ENCODE measurements at regions not wholly inside any gene's neighbourhood (a gene's known extent, or its start where the extent isn't known, plus 50 kb on each side); places are given as distances from the start of the nearest gene placed in this dataset.

GRCh38 chr11:36748836-36749235 lies 150.8 kb upstream of the RAG2 start:
- H3K4me1 Mint-ChIP-seq (ENCODE audit: unreplicated experiment), result peaks cover 4% of the 10 kb centered on the region
- no peak for TF ChIP-seq CTCF (IDR thresholded peaks at IDR 0.05; ENCODE audit: unreplicated experiment)
- H3K36me3 Mint-ChIP-seq (ENCODE audit: low read depth, unreplicated experiment), result no peaks in the 10 kb centered on the region
- no peak overlapping the region for H3K27ac Mint-ChIP-seq (ENCODE audit: unreplicated experiment)
- no peak for DNase-seq (ENCODE audit: low spot score)
- H3K4me3 Mint-ChIP-seq (ENCODE audit: unreplicated experiment), result no peak overlapping the region
- peaks cover 1% of the 10 kb centered on the region for H3K27me3 Mint-ChIP-seq (ENCODE audit: unreplicated experiment)
- no peaks in the 10 kb centered on the region for H3K9me3 Mint-ChIP-seq (ENCODE audit: unreplicated experiment)

- Mint-ChIP-seq H3K4me1 (ENCODE audit: unreplicated experiment) (no peaks in the 10 kb centered on the region), H3K4me3 (ENCODE audit: unreplicated experiment) (no peak overlapping the region)
Measured at GRCh38 chr11:36746886-36747710, 149.1 kb upstream of the RAG2 start.

GRCh38 chr11:36744375-36745168 lies 146.5 kb upstream of the RAG2 start:
- Mint-ChIP-seq H3K9me3 (ENCODE audit: unreplicated experiment) (no peaks in the 10 kb centered on the region), H3K36me3 (ENCODE audit: low read depth, unreplicated experiment) (no peaks in the 10 kb centered on the region), H3K4me3 (ENCODE audit: unreplicated experiment) (no peak overlapping the region), H3K27me3 (ENCODE audit: unreplicated experiment) (peaks cover 1% of the 10 kb centered on the region), H3K27ac (ENCODE audit: unreplicated experiment) (no peak overlapping the region), H3K4me1 (ENCODE audit: unreplicated experiment) (no peaks in the 10 kb centered on the region)
- TF ChIP-seq CTCF (IDR thresholded peaks at IDR 0.05; ENCODE audit: unreplicated experiment), result peak; percentile 84
- DNase-seq (ENCODE audit: low spot score), result peak; percentile 88

More at GRCh38 chr11:36746886-36747710, 149.1 kb upstream of the RAG2 start:
- no peaks in the 10 kb centered on the region for H3K9me3 Mint-ChIP-seq (ENCODE audit: unreplicated experiment)
- TF ChIP-seq CTCF (IDR thresholded peaks at IDR 0.05; ENCODE audit: unreplicated experiment), result peak; percentile 92
- no peak overlapping the region for H3K27ac Mint-ChIP-seq (ENCODE audit: unreplicated experiment)
- no peaks in the 10 kb centered on the region for H3K36me3 Mint-ChIP-seq (ENCODE audit: low read depth, unreplicated experiment)
- peaks cover 1% of the 10 kb centered on the region for H3K27me3 Mint-ChIP-seq (ENCODE audit: unreplicated experiment)
- DNase-seq (ENCODE audit: low spot score), result peak; percentile 91

- no peaks in the 10 kb centered on the region for H3K9me3 Mint-ChIP-seq (ENCODE audit: unreplicated experiment)
- no peaks in the 10 kb centered on the region for H3K36me3 Mint-ChIP-seq (ENCODE audit: low read depth, unreplicated experiment)
- H3K27ac Mint-ChIP-seq (ENCODE audit: unreplicated experiment), result no peak overlapping the region
- no peak for DNase-seq (ENCODE audit: low spot score)
- TF ChIP-seq CTCF (IDR thresholded peaks at IDR 0.05; ENCODE audit: unreplicated experiment), result no peak
- no peak overlapping the region for H3K4me3 Mint-ChIP-seq (ENCODE audit: unreplicated experiment)
- H3K4me1 Mint-ChIP-seq (ENCODE audit: unreplicated experiment), result no peaks in the 10 kb centered on the region
- peaks cover 1% of the 10 kb centered on the region for H3K27me3 Mint-ChIP-seq (ENCODE audit: unreplicated experiment)
Measured at GRCh38 chr11:36743039-36743438, 145.0 kb upstream of the RAG2 start.

- H3K9me3 Mint-ChIP-seq (ENCODE audit: unreplicated experiment), result no peaks in the 10 kb centered on the region
- no peak overlapping the region for H3K27ac Mint-ChIP-seq (ENCODE audit: unreplicated experiment)
- DNase-seq (ENCODE audit: low spot score), result no peak
- no peak for TF ChIP-seq CTCF (IDR thresholded peaks at IDR 0.05; ENCODE audit: unreplicated experiment)
- H3K36me3 Mint-ChIP-seq (ENCODE audit: low read depth, unreplicated experiment), result no peaks in the 10 kb centered on the region
- H3K4me3 Mint-ChIP-seq (ENCODE audit: unreplicated experiment), result no peak overlapping the region
- no peaks in the 10 kb centered on the region for H3K4me1 Mint-ChIP-seq (ENCODE audit: unreplicated experiment)
- peaks cover under 1% of the 10 kb centered on the region for H3K27me3 Mint-ChIP-seq (ENCODE audit: unreplicated experiment)
Measured at GRCh38 chr11:36741515-36741914, 143.5 kb upstream of the RAG2 start.
